Cardiac fibroblast (primary cell): ENCODE measurements at regions not wholly inside any gene's neighbourhood (a gene's known extent, or its start where the extent isn't known, plus 50 kb on each side); places are given as distances from the start of the nearest gene placed in this dataset.

Experiments
- DNase-seq, 2 donors: peaks; one replicate each; pipeline versions ENCODE4 v3.0.0 to v3.0.0-alpha.2; 2010; ENCODE audit warnings: low read depth in 2 of 2
- H3K4me3 ChIP-seq, 2 donors: replicated peaks in 1 of 2; 1 replicate in 1 of 2; 2 replicates in 1 of 2; pipeline ENCODE4 v1.5.1; 2011; ENCODE audit warnings: low read depth in 2 of 2, low read length in 2 of 2, mild to moderate bottlenecking in 2 of 2, moderate library complexity in 1 of 2
- CTCF ChIP-seq: IDR thresholded peaks from one replicate; pipeline ENCODE4 v1.5.1; 2011; ENCODE audit warnings: low read depth, mild to moderate bottlenecking, low read length, inconsistent platforms

GRCh38 chr2:126843081-126843480 lies 55.6 kb upstream of the TEX51 start:
- DNase-seq: no peak
- TF ChIP-seq CTCF: no peak
- no peak overlapping the region for H3K4me3 ChIP-seq

GRCh38 chr2:126846241-126846640 lies 52.4 kb upstream of the TEX51 start:
- DNase-seq: no peak
- H3K4me3 ChIP-seq: no peak overlapping the region
- TF ChIP-seq CTCF: no peak
